ENCODE measurements at regions not wholly inside any gene's neighbourhood (a gene's known extent, or its start where the extent isn't known, plus 50 kb on each side); places are given as distances from the start of the nearest gene placed in this dataset.

DNA sequence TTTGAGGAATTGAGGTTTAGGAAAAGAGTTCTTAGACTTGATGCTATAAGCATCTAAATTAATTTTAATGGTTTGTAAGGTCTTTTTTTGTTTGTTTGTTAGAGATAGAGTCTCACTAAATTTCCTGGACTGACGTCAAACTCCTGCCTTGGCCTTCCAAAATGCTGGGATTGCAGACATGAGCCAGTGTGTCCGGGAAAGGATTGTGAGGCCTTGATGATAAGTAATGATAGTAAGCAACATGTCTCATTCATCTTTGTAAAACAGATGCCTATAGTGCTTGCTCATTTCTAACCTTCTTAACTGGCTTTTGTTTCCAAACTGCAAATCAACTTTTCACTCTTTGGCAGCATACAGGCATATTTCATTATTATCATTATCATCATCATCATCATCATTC lies 176.0 kb upstream of the KCND2 start:
- H3K4me1 ChIP-seq (ENCODE audit: control extremely low read depth in 1 of 4, control insufficient read depth in 4 of 4, insufficient read depth in 4 of 4, low read length in 3 of 4), result no peaks in the 10 kb centered on the region
- no peak overlapping the region for H3K4me3 ChIP-seq (ENCODE audit: control insufficient read depth in 1 of 7, extremely low read depth in 1 of 7, insufficient read depth in 4 of 7, low read depth in 2 of 7, low read length in 6 of 7)
- WGBS (ENCODE audit: insufficient coverage), result no CpG with 5 or more reads among the region's 2 CpGs
- DNase-seq, result no peak
- no peaks in the 10 kb centered on the region for H3K36me3 ChIP-seq (ENCODE audit: control insufficient read depth in 4 of 4, insufficient read depth in 4 of 4, low read length in 3 of 4)
- no peaks in the 10 kb centered on the region for H3K27me3 ChIP-seq (replicated peaks in 2 of 5; ENCODE audit: control insufficient read depth in 4 of 5, insufficient read depth in 5 of 5, low read length in 4 of 5)
- ChIA-PET POLR2A (no interaction called here), CTCF (no interaction called here)
- H3K9me3 ChIP-seq (ENCODE audit: control extremely low read depth in 1 of 5, control insufficient read depth in 4 of 5, insufficient read depth in 2 of 5, low read depth in 1 of 5, low read length in 4 of 5), result no peaks in the 10 kb centered on the region
- no peak overlapping the region for H3K27ac ChIP-seq (ENCODE audit: insufficient read depth in 1 of 2, low read depth in 1 of 2, low read length in 2 of 2, poor library complexity in 1 of 2, severe bottlenecking in 2 of 2)

DNA sequence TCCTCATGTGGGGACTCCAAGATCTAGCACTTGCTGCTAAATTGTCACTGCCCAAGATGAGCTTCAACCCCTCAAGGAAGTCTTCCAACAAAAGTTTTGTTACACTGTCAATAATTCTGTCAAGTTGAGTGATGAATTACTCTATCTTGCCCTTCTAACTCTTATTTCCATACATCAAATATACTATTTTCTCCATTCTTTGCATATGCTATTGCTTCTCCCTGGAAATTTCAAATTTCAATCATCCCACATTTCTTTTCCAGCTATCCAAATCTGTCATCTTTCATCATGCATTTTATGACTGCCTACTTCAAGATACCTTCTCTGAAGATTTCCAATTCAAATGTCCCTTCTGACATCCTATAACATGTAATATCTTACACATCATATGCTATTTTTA lies 175.2 kb upstream of the KCND2 start:
- no peak for DNase-seq
- CTCF ChIA-PET, result interaction anchor here (1.0 kb wide), 1 partner anchor 26 kb away, joined by 3 read pairs; no protein-coding TSS in a partner anchor
- Histone ChIP-seq H3K36me3 (ENCODE audit: control insufficient read depth in 4 of 4, insufficient read depth in 4 of 4, low read length in 3 of 4) (no peaks in the 10 kb centered on the region), H3K27me3 (replicated peaks in 2 of 5; ENCODE audit: control insufficient read depth in 4 of 5, insufficient read depth in 5 of 5, low read length in 4 of 5) (no peaks in the 10 kb centered on the region), H3K4me3 (ENCODE audit: control insufficient read depth in 1 of 7, extremely low read depth in 1 of 7, insufficient read depth in 4 of 7, low read depth in 2 of 7, low read length in 6 of 7) (no peak overlapping the region), H3K27ac (ENCODE audit: insufficient read depth in 1 of 2, low read depth in 1 of 2, low read length in 2 of 2, poor library complexity in 1 of 2, severe bottlenecking in 2 of 2) (no peak overlapping the region), H3K4me1 (ENCODE audit: control extremely low read depth in 1 of 4, control insufficient read depth in 4 of 4, insufficient read depth in 4 of 4, low read length in 3 of 4) (no peaks in the 10 kb centered on the region), H3K9me3 (ENCODE audit: control extremely low read depth in 1 of 5, control insufficient read depth in 4 of 5, insufficient read depth in 2 of 5, low read depth in 1 of 5, low read length in 4 of 5) (no peaks in the 10 kb centered on the region)
- POLR2A ChIA-PET, result no interaction called here

DNA sequence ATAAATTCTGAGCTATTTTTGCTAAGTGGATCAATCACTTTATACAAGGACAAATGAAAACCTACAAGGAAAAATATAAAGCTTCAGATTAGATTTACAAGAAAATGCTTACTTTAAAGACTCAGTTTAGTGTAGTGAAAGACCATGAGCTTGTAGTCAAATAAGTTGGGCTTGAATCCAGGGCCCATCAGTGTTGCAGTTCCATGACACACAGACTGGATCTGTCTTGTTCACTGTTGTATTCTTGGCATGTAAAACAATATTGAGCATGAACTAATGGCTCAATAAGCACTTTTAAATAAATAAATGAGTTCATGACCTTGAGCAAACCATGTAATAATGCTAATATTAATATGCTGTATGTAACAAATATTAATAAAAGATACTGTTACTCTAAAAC lies 164.6 kb upstream of the KCND2 start:
- H3K27ac ChIP-seq (ENCODE audit: insufficient read depth in 1 of 2, low read depth in 1 of 2, low read length in 2 of 2, poor library complexity in 1 of 2, severe bottlenecking in 2 of 2), result no peak overlapping the region
- CTCF ChIA-PET, result no interaction called here
- H3K4me1 ChIP-seq (ENCODE audit: control extremely low read depth in 1 of 4, control insufficient read depth in 4 of 4, insufficient read depth in 4 of 4, low read length in 3 of 4), result no peaks in the 10 kb centered on the region
- no peaks in the 10 kb centered on the region for H3K27me3 ChIP-seq (replicated peaks in 2 of 5; ENCODE audit: control insufficient read depth in 4 of 5, insufficient read depth in 5 of 5, low read length in 4 of 5)
- DNase-seq, result no peak
- POLR2A ChIA-PET, result no interaction called here
- H3K9me3 ChIP-seq (ENCODE audit: control extremely low read depth in 1 of 5, control insufficient read depth in 4 of 5, insufficient read depth in 2 of 5, low read depth in 1 of 5, low read length in 4 of 5), result peaks cover 0 to 6% (median 0%) of the 10 kb centered on the region in 5 experiments
- no peaks in the 10 kb centered on the region for H3K36me3 ChIP-seq (ENCODE audit: control insufficient read depth in 4 of 4, insufficient read depth in 4 of 4, low read length in 3 of 4)
- no peak overlapping the region for H3K4me3 ChIP-seq (ENCODE audit: control insufficient read depth in 1 of 7, extremely low read depth in 1 of 7, insufficient read depth in 4 of 7, low read depth in 2 of 7, low read length in 6 of 7)

DNA sequence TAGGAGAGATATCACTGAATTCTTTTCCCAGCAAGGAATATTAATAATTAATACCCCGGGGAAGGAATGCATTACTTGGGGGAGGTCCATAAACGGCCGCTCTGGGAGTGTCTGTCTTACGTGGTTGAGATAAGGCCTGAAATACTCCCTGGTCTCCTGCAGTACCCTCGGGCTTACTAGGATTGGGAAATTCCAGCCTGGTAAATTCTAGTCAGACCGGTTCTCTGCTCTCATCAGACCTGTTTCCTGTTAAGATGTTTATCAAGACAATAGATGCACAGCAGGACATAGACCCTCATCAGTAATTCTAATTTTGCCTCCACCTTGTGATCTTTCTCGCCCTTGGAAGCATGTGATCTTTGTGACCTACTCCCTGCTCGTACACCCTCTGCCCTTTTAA lies 162.8 kb upstream of the KCND2 start:
- H3K36me3 ChIP-seq (ENCODE audit: control insufficient read depth in 4 of 4, insufficient read depth in 4 of 4, low read length in 3 of 4), result no peaks in the 10 kb centered on the region
- DNase-seq, result no peak
- CTCF ChIA-PET, result no interaction called here
- no peak overlapping the region for H3K27ac ChIP-seq (ENCODE audit: insufficient read depth in 1 of 2, low read depth in 1 of 2, low read length in 2 of 2, poor library complexity in 1 of 2, severe bottlenecking in 2 of 2)
- 97% methylated on average over 6 of the region's 8 CpGs for WGBS (ENCODE audit: insufficient coverage)
- no peak overlapping the region for H3K4me3 ChIP-seq (ENCODE audit: control insufficient read depth in 1 of 7, extremely low read depth in 1 of 7, insufficient read depth in 4 of 7, low read depth in 2 of 7, low read length in 6 of 7)
- no peaks in the 10 kb centered on the region for H3K27me3 ChIP-seq (replicated peaks in 2 of 5; ENCODE audit: control insufficient read depth in 4 of 5, insufficient read depth in 5 of 5, low read length in 4 of 5)
- peaks cover 0 to 6% (median 0%) of the 10 kb centered on the region in 5 experiments for H3K9me3 ChIP-seq (ENCODE audit: control extremely low read depth in 1 of 5, control insufficient read depth in 4 of 5, insufficient read depth in 2 of 5, low read depth in 1 of 5, low read length in 4 of 5)
- H3K4me1 ChIP-seq (ENCODE audit: control extremely low read depth in 1 of 4, control insufficient read depth in 4 of 4, insufficient read depth in 4 of 4, low read length in 3 of 4), result no peaks in the 10 kb centered on the region
- POLR2A ChIA-PET, result no interaction called here

DNA sequence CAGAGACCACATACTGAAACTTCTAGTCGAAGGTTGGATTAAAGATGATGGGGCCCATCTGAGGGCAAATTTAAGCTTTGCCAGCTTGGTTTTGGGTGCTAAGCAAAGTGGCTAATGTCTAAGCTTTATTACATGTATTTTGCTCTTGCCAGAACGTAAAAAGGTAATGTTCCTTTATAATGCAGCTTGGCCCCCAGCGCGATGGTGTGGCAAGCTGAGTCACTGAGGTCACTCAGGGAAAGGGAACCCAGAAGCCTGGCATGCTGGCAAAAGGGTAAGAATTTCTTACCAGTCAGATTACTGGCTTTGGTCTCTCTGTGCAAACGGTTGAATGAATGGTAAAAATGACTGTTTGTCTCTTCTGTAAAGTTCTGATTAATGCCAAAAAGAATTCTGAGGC lies 158.3 kb upstream of the KCND2 start:
- CTCF ChIA-PET, result no interaction called here

DNA sequence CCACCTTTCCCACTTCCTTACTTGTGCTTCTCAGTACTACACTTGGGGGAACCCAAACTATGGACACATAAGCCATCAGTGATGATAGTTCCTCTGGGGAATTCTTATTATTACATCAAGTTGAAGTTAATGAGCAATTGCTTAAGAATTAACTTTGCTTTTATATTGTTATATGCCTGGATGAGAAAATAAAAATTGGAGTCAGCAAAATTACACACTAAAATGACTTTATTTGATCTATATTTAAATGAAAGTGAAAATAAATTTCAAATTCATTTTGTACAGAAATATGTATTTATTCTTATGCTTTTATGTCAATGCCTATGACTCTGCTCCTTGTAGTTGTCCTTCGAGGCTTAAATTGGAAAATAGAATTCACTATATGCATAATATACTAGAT lies 149.4 kb upstream of the KCND2 start:
- ChIA-PET CTCF (no interaction called here), POLR2A (no interaction called here)
- Histone ChIP-seq H3K9me3 (ENCODE audit: control extremely low read depth in 1 of 5, control insufficient read depth in 4 of 5, insufficient read depth in 2 of 5, low read depth in 1 of 5, low read length in 4 of 5) (no peaks in the 10 kb centered on the region), H3K4me1 (ENCODE audit: control extremely low read depth in 1 of 4, control insufficient read depth in 4 of 4, insufficient read depth in 4 of 4, low read length in 3 of 4) (no peaks in the 10 kb centered on the region), H3K4me3 (ENCODE audit: control insufficient read depth in 1 of 7, extremely low read depth in 1 of 7, insufficient read depth in 4 of 7, low read depth in 2 of 7, low read length in 6 of 7) (no peak overlapping the region), H3K36me3 (ENCODE audit: control insufficient read depth in 4 of 4, insufficient read depth in 4 of 4, low read length in 3 of 4) (no peaks in the 10 kb centered on the region), H3K27me3 (replicated peaks in 2 of 5; ENCODE audit: control insufficient read depth in 4 of 5, insufficient read depth in 5 of 5, low read length in 4 of 5) (no peaks in the 10 kb centered on the region), H3K27ac (ENCODE audit: insufficient read depth in 1 of 2, low read depth in 1 of 2, low read length in 2 of 2, poor library complexity in 1 of 2, severe bottlenecking in 2 of 2) (no peak overlapping the region)
- DNase-seq, result no peak
- WGBS (ENCODE audit: insufficient coverage), result no CpG with 5 or more reads among the region's 1 CpG

More for the DNA sequence above, 158.3 kb upstream of the KCND2 start:
- H3K9me3 ChIP-seq (ENCODE audit: control extremely low read depth in 1 of 5, control insufficient read depth in 4 of 5, insufficient read depth in 2 of 5, low read depth in 1 of 5, low read length in 4 of 5), result peaks cover 0 to 6% (median 3%) of the 10 kb centered on the region in 5 experiments
- no peaks in the 10 kb centered on the region for H3K36me3 ChIP-seq (ENCODE audit: control insufficient read depth in 4 of 4, insufficient read depth in 4 of 4, low read length in 3 of 4)
- H3K4me1 ChIP-seq (ENCODE audit: control extremely low read depth in 1 of 4, control insufficient read depth in 4 of 4, insufficient read depth in 4 of 4, low read length in 3 of 4), result no peaks in the 10 kb centered on the region
- no peaks in the 10 kb centered on the region for H3K27me3 ChIP-seq (replicated peaks in 2 of 5; ENCODE audit: control insufficient read depth in 4 of 5, insufficient read depth in 5 of 5, low read length in 4 of 5)
- H3K4me3 ChIP-seq (ENCODE audit: control insufficient read depth in 1 of 7, extremely low read depth in 1 of 7, insufficient read depth in 4 of 7, low read depth in 2 of 7, low read length in 6 of 7), result no peak overlapping the region
- no peak overlapping the region for H3K27ac ChIP-seq (ENCODE audit: insufficient read depth in 1 of 2, low read depth in 1 of 2, low read length in 2 of 2, poor library complexity in 1 of 2, severe bottlenecking in 2 of 2)
- WGBS (ENCODE audit: insufficient coverage), result 92% methylated on average over 5 of the region's 5 CpGs
- DNase-seq, result no peak
- POLR2A ChIA-PET, result no interaction called here

DNA sequence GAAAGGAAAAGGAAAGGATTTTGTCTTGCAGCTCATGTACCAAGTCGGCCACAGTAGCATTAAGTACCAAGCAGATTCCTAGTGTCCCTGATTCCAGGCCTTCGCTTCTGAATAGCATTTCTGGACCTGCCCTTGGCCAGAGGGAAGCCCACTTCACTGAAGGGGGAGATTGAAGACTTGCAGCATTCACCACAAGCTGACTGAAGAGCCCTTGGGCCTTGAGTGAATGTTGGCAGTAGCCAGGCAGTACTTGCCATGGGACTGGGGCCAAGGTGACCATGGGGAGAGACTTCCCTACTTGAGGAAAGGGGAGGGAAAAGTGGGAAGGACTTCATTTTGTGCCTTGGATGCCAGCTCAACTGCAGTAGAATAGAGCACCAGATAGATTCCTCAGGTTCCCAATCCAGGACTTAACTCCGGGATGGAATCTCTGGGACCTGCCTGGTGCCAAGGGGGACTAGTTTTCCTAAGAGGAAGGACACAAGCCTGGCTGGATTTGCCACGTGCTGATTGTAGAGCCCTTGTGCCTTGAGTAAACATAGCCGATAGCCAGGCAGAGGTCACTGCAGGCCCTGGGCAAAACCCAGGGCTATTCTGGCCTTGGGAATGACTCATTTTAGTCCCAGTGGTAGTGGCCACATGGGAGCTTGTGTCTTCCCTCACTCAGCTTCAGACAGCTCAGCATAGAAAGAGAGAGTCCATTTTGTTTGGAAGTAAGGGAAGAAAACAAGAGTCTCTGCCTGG lies 141.7 kb upstream of the KCND2 start:
- Histone ChIP-seq H3K36me3 (ENCODE audit: control insufficient read depth in 4 of 4, insufficient read depth in 4 of 4, low read length in 3 of 4) (no peaks in the 10 kb centered on the region), H3K4me1 (ENCODE audit: control extremely low read depth in 1 of 4, control insufficient read depth in 4 of 4, insufficient read depth in 4 of 4, low read length in 3 of 4) (no peaks in the 10 kb centered on the region), H3K9me3 (ENCODE audit: control extremely low read depth in 1 of 5, control insufficient read depth in 4 of 5, insufficient read depth in 2 of 5, low read depth in 1 of 5, low read length in 4 of 5) (no peaks in the 10 kb centered on the region), H3K27me3 (replicated peaks in 2 of 5; ENCODE audit: control insufficient read depth in 4 of 5, insufficient read depth in 5 of 5, low read length in 4 of 5) (no peaks in the 10 kb centered on the region), H3K27ac (ENCODE audit: insufficient read depth in 1 of 2, low read depth in 1 of 2, low read length in 2 of 2, poor library complexity in 1 of 2, severe bottlenecking in 2 of 2) (no peak overlapping the region), H3K4me3 (ENCODE audit: control insufficient read depth in 1 of 7, extremely low read depth in 1 of 7, insufficient read depth in 4 of 7, low read depth in 2 of 7, low read length in 6 of 7) (no peak overlapping the region)
- ChIA-PET POLR2A (no interaction called here), CTCF (no interaction called here)
- WGBS (ENCODE audit: insufficient coverage), result 89% methylated on average over 5 of the region's 5 CpGs
- no peak for DNase-seq
